ENCODE measurements at regions not wholly inside any gene's neighbourhood (a gene's known extent, or its start where the extent isn't known, plus 50 kb on each side); places are given as distances from the start of the nearest gene placed in this dataset.

- Histone ChIP-seq H3K9me1 (ENCODE audit: control insufficient read depth, extremely low read depth, insufficient read depth, low read length) (no peaks in the 10 kb centered on the region), H3K4me1 (ENCODE audit: control insufficient read depth, extremely low read depth, insufficient read depth, low read length) (no peaks in the 10 kb centered on the region), H3K27ac (ENCODE audit: control insufficient read depth, insufficient read depth, low read length) (no peak overlapping the region), H2AFZ (ENCODE audit: control insufficient read depth, low read length) (no peak overlapping the region), H3K36me3 (ENCODE audit: control insufficient read depth in 2 of 2, extremely low read depth in 1 of 2, insufficient read depth in 2 of 2, low read length in 2 of 2) (no peaks in the 10 kb centered on the region), H3K9ac (ENCODE audit: control insufficient read depth, extremely low read depth, insufficient read depth, low read length) (no peak overlapping the region), H4K20me1 (ENCODE audit: control insufficient read depth, extremely low read depth, insufficient read depth, low read length) (no peaks in the 10 kb centered on the region), H3K4me2 (ENCODE audit: control insufficient read depth, extremely low read depth, insufficient read depth, low read depth, low read length) (no peak overlapping the region), H3K27me3 (ENCODE audit: control insufficient read depth, extremely low read depth, insufficient read depth, low read length) (no peaks in the 10 kb centered on the region), H3K4me3 (ENCODE audit: control insufficient read depth in 2 of 3, extremely low read depth in 1 of 3, insufficient read depth in 2 of 3, low read depth in 1 of 3, low read length in 3 of 3) (no peak overlapping the region), H3K9me3 (ENCODE audit: control insufficient read depth, low read depth, low read length) (no peaks in the 10 kb centered on the region), H3K79me2 (ENCODE audit: control insufficient read depth, insufficient read depth, low read length) (no peaks in the 10 kb centered on the region)
- TF ChIP-seq CTCF (optimal IDR thresholded peaks at IDR 0.05 in 1 of 3, IDR thresholded peaks at IDR 0.05 in 1 of 3, conservative IDR thresholded peaks at IDR 0.05 in 1 of 3; ENCODE audit: extremely low read depth in 1 of 3, insufficient read depth in 2 of 3, low read length in 3 of 3): no peak
- no peak for TF ChIP-seq EZH2 (IDR thresholded peaks at IDR 0.05; ENCODE audit: low read length)
- FAIRE-seq (no peak), DNase-seq (ENCODE audit: low read depth, low spot score) (no peak)
- dilution Hi-C loops (cut with MboI; ENCODE audit: extremely low pct_ligation_motif_present, low sequenced_read_pairs): no loop called here
Measured at GRCh38 chr2:81549646-81550045, 1245.1 kb upstream of the LRRTM1 start.

- Histone ChIP-seq H3K9ac (ENCODE audit: control insufficient read depth, extremely low read depth, insufficient read depth, low read length) (no peak overlapping the region), H3K9me1 (ENCODE audit: control insufficient read depth, extremely low read depth, insufficient read depth, low read length) (no peaks in the 10 kb centered on the region), H3K4me1 (ENCODE audit: control insufficient read depth, extremely low read depth, insufficient read depth, low read length) (no peaks in the 10 kb centered on the region), H3K9me3 (ENCODE audit: control insufficient read depth, low read depth, low read length) (no peaks in the 10 kb centered on the region), H3K4me2 (ENCODE audit: control insufficient read depth, extremely low read depth, insufficient read depth, low read depth, low read length) (no peak overlapping the region), H4K20me1 (ENCODE audit: control insufficient read depth, extremely low read depth, insufficient read depth, low read length) (no peaks in the 10 kb centered on the region), H3K27me3 (ENCODE audit: control insufficient read depth, extremely low read depth, insufficient read depth, low read length) (no peaks in the 10 kb centered on the region), H3K36me3 (ENCODE audit: control insufficient read depth in 2 of 2, extremely low read depth in 1 of 2, insufficient read depth in 2 of 2, low read length in 2 of 2) (no peaks in the 10 kb centered on the region), H3K79me2 (ENCODE audit: control insufficient read depth, insufficient read depth, low read length) (no peaks in the 10 kb centered on the region), H3K4me3 (ENCODE audit: control insufficient read depth in 2 of 3, extremely low read depth in 1 of 3, insufficient read depth in 2 of 3, low read depth in 1 of 3, low read length in 3 of 3) (no peak overlapping the region), H3K27ac (ENCODE audit: control insufficient read depth, insufficient read depth, low read length) (no peak overlapping the region), H2AFZ (ENCODE audit: control insufficient read depth, low read length) (no peak overlapping the region)
- dilution Hi-C loops (cut with MboI; ENCODE audit: extremely low pct_ligation_motif_present, low sequenced_read_pairs): no loop called here
- DNase-seq (ENCODE audit: low read depth, low spot score): no peak
- TF ChIP-seq EZH2 (IDR thresholded peaks at IDR 0.05; ENCODE audit: low read length) (no peak), CTCF (optimal IDR thresholded peaks at IDR 0.05 in 1 of 3, IDR thresholded peaks at IDR 0.05 in 1 of 3, conservative IDR thresholded peaks at IDR 0.05 in 1 of 3; ENCODE audit: extremely low read depth in 1 of 3, insufficient read depth in 2 of 3, low read length in 3 of 3) (no peak)
- FAIRE-seq: no peak
Measured at GRCh38 chr2:81545626-81546025, 1241.1 kb upstream of the LRRTM1 start.
